ENCODE measurements at regions not wholly inside any gene's neighbourhood (a gene's known extent, or its start where the extent isn't known, plus 50 kb on each side); places are given as distances from the start of the nearest gene placed in this dataset.
"Not testable (repeated sequence)": the region's sequence is repeated elsewhere in the genome, so short reads cannot be mapped to it uniquely, and the experiment has no call there.

DNA sequence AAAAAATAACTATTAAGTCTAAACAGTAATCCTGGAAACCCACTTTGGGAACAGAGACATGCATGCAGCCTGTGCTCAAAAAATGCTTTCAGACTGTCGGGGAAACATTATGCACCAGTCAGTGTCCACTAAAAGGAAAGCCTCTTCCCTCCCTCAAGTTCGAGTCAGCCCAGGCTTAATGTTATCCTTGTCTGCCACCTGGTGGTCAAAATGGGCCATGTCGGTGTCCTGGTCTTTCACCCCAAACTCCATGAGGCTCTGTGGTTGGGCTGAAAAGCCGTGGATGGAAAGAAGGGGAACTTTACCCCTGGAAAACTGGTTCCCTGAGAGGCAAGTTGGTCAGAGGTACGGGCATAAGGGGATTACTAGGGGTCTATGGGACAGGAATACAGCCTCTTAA lies 88.4 kb upstream of the ZNF492 start:
- peak; percentile 18 for DNase-seq (ENCODE audit: low read depth)

DNA sequence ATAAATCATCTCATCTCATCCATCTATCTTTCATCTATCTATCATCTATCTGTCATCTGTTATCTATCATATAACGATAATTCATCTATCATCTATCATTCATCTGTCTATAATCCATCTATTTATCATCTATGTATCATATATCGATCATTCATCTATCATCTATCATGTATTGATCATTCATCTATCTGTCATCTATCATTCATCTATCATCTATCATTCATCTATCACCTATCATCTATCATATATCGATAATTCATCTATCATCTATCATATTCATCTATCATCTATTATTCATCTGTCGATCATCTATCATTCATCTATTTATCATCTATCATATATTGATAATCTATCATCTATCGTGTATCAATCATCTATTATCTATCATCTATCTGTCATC lies 100.4 kb upstream of the ZNF492 start:
- DNase-seq (ENCODE audit: low read depth): no peak

- peak; percentile 1 for DNase-seq (ENCODE audit: low read depth)
These were observed 101.5 kb upstream of the ZNF492 start for GRCh38 chr19:22532388-22533300.

DNA sequence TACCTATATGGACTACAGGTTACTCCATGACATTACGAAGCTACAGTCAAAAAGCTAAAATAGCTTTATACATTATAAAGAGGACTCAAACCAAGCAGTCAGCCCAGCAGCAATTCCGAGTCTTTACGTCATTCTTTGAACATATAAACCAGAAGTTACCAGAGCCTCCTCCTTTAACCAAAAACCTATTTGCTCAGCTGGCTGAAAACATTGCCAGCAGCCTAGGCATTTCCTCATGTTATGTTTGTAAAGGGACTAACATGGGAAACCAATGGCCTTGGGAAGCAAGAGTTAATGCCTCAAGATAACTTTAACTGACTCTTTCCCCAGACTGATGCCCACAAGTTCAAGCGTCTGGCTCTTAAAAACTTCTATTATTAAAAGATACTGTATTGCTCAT lies 104.1 kb upstream of the ZNF492 start:
- DNase-seq (ENCODE audit: low read depth): no peak

DNA sequence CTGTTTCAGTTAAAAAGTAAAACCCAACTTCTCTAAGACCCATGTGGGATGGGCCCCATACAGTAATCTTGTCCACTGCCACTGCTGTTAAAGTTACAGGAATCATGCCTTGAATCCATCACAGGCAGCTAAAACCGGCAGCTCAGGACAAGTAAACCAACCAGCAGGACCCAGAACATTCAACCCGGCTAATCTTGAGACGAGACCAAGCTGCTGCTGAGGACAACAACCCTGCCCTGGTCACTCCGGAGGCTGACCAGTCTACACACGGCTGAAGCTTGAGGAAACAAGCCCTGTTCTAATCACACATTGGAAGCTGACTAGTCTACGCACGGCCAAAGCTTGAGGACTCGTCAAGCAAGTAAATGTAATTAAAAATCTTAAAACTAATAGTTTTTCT lies 105.2 kb upstream of the ZNF492 start:
- no peak for DNase-seq (ENCODE audit: low read depth)

DNA sequence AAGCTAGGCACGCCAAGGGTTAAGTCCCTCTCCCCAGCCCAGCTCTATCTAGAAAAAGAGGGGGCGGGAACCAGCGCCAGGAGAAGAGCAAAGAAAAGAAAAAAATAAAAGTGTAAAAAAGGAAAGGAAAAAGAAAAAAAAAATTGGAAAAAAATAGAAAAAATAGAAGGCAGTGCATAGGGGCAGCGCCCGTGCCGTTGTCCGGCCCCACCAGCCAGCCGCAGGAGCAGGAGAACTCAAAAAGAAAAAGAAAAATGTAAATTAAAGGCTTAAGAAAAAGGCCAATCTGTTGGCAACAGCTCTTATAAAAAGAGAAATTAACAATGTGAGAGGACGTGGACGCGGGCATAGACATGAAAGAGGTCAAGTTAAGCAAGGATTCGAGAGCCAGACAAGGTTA lies 105.4 kb upstream of the ZNF98 start:
- no peak for DNase-seq (ENCODE audit: low read depth)

DNA sequence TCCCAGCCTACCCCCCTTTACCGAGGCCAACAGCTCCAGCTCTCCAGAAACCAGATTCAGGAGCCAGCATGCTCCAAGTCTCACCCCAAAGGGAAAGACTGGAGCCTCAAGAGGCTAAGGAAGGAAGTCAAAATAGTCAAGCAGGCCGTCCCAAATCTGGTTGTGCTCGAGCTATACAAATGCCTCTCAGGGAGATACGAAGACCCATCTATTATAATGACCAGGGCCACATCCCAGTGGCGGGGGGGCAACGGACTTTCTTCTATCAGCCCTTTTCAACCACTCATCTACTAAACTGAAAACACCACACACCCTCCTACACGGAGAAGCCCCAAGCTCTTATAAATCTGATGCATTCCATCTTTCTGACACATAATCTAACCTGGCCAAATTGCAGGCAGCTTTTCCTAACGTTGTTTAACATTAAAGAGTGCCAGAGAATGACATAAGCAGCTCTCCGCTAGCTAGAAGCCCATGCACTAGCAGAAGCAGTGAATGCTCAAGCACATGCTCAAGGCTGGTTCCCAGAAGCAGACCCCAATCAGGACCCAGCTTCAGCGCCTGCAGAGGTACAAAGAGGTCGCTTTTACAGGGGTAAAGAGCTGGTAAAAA lies 104.6 kb upstream of the ZNF98 start:
- DNase-seq (ENCODE audit: low read depth): no peak

DNA sequence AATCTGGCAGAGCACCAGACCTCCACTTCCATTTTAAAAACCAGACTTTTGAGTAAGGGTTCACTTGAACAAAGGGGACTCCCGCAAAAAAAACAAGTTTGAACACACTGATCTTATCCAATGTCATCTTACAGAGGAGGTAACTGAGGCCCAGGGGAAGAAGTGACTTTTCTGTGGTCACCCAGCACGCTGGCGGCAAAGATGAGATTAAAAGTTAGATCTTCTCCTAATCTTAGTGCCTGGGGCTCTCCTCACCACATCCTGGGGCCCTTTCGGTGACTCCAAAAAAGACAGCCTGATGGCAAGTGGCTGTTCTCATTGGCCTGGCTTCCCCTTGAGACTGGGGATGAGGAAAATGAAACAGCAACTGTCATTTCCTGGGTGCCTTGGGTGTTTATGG lies 101.8 kb upstream of the ZNF98 start:
- no peak for DNase-seq (ENCODE audit: low read depth)

DNA sequence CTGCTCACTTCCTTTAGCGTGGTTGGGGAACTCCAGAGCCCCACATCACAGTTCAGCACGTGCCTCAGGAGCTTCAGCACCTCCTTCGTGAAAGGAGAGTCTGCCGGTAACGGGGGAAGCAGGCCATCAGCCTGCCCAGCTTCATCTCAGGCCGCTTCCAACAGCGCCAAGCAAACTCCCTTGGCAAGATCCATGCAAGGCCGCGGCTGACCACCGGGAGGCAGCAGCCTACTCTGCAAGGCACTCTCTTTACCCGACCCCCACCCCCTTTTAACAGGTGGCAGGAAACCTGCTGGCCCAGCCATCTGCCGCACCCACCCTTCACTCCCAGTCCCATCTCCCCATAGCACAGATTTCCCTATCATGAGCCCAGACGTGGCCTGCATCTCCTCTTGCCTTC lies 97.4 kb upstream of the ZNF98 start:
- DNase-seq (ENCODE audit: low read depth): not testable (repeated sequence)

DNA sequence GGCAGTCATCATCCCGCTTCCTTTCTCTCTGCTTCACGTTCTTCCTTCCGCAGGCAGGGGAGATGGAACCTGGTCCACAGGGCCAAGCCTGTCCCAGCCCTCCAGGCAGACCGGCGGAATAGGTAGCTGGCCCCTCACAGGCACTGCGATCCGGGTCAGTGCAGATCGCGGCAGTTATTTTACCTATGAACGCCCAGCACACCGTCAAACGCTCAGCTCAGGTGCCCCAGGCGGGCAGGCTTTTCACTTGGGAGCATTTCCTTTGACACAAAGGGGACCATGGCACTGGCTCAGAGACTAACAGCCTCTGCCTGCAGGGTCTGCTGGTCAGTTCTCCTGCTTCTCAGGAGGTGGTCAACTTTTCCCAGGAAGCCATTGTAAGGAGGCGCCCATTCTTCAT lies 97.0 kb upstream of the ZNF98 start:
- DNase-seq (ENCODE audit: low read depth): no peak

GRCh38 chr19:22517496-22518411 lies 95.6 kb upstream of the ZNF98 start:
- DNase-seq (ENCODE audit: low read depth): no peak

DNA sequence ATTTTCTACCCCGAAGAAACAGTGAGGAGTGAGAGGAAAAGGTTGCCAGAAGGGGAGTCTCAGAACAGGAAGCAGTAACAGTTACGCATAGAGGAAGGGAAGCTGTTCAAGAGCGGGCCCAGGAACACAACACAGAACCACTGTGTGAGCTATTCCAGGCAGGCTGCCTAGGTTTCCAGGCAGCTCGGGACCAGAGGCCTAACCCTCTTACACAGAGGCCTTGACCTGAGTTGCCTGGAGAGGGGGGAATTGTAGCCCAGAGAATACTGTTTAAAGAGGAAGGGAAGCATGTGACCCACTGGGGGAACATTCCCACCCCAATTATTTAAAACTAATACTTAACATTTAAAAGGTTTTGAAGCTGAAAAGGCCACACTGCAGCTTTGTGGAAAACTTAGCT lies 93.3 kb upstream of the ZNF98 start:
- DNase-seq (ENCODE audit: low read depth): no peak

DNA sequence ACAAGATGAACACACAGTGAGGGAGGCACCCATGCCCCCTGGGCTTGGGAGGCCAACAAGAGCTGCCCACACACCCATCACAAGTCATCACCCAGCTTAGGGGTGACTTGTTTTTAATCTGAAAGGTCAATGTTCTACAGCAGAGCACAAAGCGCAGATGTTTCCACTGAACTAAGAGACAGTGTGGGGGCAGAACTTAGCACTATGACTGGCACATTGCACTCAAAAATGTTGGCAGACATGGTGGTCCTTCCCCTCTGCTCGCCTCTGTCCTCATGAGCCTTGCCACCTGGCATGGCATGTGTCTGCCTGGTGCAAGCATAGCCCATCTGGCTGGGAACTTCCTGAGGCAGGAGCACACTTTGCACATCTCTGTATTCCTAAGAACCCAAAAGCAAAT lies 81.4 kb upstream of the ZNF98 start:
- DNase-seq (ENCODE audit: low read depth): no peak

- DNase-seq (ENCODE audit: low read depth): no peak
These were observed 80.6 kb upstream of the ZNF98 start for GRCh38 chr19:22502766-22503165.

- not testable (repeated sequence) for DNase-seq (ENCODE audit: low read depth)
These were observed 76.8 kb upstream of the ZNF98 start for GRCh38 chr19:22498831-22499430.

DNA sequence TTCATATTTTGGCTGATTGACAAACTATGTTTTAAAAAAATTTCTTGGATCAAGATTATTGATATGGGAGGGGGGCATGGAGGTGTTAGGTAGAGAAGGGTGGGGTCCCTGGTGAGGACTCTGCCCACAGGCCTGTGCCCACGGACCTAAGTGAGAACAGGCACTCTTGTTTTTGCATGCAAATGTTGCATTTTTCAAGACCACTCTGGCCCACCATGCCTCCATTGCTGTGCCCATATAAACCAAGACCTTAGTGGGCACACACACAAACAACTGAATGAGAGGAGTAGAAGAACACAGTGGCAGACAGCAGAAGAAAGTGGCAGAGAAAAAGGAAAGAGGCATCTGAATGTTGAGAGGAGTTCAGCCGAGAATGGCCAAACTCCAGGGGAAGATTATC lies 69.6 kb upstream of the ZNF98 start:
- no peak for DNase-seq (ENCODE audit: low read depth)

- not testable (repeated sequence) for DNase-seq (ENCODE audit: low read depth)
These were observed 61.4 kb upstream of the ZNF98 start for GRCh38 chr19:22483514-22483913.

DNA sequence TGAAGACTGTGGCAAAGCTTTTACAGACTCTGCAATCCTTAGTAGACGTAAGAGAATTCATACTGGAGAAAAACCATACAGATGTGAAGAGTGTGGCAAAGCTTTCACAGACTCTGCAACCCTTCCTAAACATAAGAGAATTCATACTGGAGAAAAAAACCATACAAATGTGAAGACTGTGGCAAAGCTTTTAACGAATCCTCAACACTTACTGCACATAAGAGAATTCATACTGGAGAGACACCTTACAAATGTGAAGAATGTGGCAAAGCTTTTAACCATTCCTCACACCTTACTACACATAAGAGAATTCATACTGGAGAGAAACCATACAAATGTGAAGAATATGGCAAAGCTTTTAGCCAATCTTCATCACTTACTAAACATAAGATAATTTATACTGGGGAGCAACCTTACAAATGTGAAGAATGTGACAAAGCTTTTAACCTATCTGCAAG lies 50.1 kb upstream of the ZNF98 start:
- DNase-seq (ENCODE audit: low read depth): no peak
